Fibroblast of peridontal ligament (primary cell): ENCODE measurements at regions not wholly inside any gene's neighbourhood (a gene's known extent, or its start where the extent isn't known, plus 50 kb on each side); places are given as distances from the start of the nearest gene placed in this dataset.

Experiments used
- DNase-seq: peaks from one replicate; pipeline ENCODE4 v3.0.0-alpha.2; 2010; ENCODE audit errors: extremely low read depth

DNA sequence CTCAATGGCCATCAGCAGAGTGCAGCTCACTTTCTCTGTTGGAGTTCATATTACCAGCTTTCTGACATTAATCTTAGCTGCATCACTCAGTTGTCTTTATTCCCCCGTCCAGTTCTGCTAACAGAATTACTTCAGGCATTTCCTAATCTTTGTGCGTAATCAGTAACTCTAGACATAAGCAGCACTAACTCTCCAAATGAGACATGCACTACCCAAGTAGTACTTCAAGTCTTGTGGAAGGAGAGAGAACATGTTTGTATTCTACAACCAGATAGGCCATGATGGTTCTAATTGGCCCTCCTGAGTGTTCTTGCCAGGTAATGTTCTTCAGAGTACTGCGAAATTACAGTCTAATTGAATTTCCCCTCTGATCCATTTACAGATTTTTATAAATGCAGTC, 448.5 kb upstream of the RPS6KA3 start:
- no peak for DNase-seq

- DNase-seq: no peak
Observed at GRCh38 chrX:20712811-20713210, 446.1 kb upstream of the RPS6KA3 start.

GRCh38 chrX:20711366-20711765, 444.7 kb upstream of the RPS6KA3 start:
- DNase-seq: no peak

- no peak for DNase-seq
Observed at GRCh38 chrX:20693078-20693477, 426.4 kb upstream of the RPS6KA3 start.

DNA sequence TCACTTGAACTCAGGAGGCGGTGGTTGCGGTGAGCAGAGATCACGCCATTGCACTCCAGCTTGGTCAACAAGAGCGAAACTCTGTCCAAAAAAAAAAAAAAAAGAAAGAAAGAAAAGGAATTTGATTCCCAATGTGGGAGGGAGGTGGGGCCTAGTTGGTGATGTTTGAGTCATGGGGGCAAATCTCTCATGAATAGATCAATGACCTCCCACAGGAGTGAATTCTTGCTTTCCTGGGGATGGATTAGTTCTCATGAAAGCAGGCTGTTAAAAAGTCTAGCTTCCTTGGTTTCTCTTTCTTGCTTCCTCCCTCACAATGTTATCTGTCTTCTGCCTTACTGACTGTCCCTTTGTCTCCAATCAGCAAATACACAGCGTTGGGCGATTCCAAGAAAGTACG, 419.5 kb upstream of the RPS6KA3 start:
- no peak for DNase-seq

- no peak for DNase-seq
Observed at GRCh38 chrX:20685652-20686051, 418.9 kb upstream of the RPS6KA3 start.

DNA sequence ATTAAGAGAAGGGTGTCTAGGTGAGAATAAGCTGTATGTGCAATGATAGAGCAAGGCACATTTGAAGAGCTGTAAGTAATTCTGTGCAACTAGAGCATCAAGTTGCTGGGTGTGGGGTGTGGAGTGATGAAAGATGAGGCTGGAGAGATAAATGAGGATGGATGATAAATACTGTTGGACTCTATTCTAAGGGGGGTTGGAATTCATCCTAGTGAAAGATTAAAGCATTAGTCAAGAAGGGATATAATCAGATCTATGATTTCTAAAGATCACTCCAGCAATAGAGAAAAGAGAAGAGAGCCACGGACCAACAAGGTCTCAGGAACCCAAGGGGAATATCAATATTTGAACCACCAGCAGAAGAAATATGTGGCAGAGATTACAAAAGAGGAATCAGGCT, 415.0 kb upstream of the RPS6KA3 start:
- DNase-seq: no peak

DNA sequence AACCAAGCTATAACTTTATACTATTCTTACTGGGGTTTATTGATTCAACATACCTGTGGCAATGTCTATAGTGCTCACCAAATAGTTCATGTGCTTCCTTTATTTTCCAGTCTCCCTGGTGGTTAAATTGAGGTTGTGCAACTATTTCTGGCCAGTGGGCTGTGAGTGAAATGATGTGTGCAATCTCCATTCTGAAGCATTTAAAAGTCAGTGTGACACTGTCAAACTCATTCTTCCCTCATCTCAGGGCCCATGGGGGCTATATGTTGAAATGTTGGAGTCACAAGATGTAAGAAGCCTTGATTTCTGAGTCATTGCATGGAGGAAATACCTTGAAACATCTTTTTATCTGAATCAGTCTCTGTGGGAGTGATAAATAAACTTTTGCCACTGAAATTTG, 414.3 kb upstream of the RPS6KA3 start:
- DNase-seq: no peak

GRCh38 chrX:20672476-20672875, 405.8 kb upstream of the RPS6KA3 start:
- no peak for DNase-seq

GRCh38 chrX:20671746-20672145, 405.0 kb upstream of the RPS6KA3 start:
- peak; percentile 0 for DNase-seq

GRCh38 chrX:20670611-20671010, 403.9 kb upstream of the RPS6KA3 start:
- DNase-seq: no peak

DNA sequence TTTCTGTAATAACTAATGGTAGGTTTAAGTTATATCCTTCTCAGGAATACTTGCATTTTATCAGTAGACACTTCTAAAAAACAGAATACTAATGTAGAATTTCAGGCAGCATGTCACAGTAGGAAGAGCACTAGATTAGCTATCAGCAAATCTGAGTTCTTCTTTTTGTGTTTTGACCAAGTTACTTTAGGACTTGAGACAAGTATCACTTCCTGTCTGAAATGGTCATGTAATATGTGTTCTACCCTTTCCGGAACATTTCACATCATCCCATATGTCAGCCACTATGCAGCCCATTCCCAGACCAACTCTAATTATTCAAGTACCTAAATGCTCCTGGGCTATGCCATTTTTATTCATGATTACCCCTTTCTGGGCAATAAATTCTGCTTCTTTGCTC, 401.8 kb upstream of the RPS6KA3 start:
- no peak for DNase-seq

DNA sequence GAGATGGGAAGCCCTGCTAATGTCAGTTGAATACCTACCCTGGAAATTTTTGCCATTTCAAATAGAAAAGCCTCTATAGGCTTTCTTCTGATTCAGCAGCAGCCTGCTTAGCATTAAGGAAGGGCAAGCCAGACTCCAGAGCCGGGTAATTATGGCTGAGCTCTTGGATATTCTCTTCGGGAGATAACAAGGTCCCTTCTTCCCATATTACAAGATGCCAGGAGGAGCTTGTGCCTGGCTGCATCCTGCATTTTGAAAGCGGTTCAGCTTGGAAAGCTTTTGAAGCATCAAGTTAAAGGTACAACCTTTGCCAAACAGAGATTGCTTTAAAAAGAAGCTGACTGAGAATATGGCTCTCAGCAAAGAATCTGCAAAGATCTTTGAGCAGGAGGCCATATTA, 399.6 kb upstream of the RPS6KA3 start:
- no peak for DNase-seq

DNA sequence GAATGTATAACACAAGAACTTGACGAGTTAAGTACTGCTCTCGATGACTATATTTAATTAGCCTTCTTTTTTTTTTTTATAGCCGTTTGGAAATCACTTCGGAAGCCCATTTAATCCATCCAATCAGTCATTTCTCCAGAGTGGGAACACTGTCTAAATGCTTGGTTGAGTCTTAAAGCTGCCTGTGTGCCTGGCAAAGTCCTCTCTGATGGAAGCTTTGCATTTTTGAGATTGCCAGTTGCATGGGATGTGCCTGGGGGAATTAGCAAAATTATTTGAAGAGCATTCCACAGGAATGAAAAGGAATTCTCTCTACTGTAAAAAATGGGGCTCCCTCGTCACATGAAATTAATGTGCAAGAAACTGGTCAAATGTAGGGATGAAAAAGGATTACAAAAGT, 398.8 kb upstream of the RPS6KA3 start:
- no peak for DNase-seq

DNA sequence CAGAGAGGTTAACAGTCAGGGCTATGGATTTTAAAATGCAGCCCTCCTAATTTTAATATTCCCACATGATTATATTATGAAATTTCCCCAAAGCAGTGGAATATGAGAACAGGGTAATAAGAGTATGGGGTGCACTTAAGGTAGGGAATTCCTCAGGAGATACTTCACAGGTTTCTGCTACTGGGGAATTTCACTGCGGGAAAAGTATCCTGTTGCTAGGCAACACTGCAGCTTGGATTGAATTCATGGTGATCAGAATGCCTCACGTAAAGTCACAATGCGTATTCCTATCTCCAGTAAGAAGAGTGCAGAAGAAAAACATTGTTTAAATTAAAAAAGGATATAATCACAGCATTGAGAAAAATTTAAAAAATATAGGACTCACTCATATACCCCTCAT, 398.1 kb upstream of the RPS6KA3 start:
- DNase-seq: no peak

- DNase-seq: no peak
Observed at GRCh38 chrX:20664131-20664530, 397.4 kb upstream of the RPS6KA3 start.

DNA sequence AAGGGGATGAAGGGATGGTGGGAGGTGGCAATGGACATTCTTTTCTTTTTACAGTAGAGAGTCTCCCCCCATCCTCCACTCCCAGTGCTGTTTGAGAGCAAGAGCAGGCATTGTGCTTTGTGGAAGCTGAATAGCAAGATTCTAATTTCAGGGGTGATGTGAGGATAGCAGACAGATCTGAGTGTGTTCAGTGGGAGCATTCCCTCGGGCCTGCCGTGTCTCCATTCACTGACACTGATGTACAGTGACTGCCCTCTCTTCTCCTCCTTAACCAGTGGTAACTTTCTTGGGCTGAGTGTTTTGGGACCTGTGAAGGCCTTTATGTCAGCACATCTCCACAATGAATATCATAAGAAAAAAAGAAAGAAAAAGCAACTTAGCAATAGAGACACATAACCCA, 396.6 kb upstream of the RPS6KA3 start:
- DNase-seq: no peak

GRCh38 chrX:20656721-20657120, 390.0 kb upstream of the RPS6KA3 start:
- DNase-seq: no peak

DNA sequence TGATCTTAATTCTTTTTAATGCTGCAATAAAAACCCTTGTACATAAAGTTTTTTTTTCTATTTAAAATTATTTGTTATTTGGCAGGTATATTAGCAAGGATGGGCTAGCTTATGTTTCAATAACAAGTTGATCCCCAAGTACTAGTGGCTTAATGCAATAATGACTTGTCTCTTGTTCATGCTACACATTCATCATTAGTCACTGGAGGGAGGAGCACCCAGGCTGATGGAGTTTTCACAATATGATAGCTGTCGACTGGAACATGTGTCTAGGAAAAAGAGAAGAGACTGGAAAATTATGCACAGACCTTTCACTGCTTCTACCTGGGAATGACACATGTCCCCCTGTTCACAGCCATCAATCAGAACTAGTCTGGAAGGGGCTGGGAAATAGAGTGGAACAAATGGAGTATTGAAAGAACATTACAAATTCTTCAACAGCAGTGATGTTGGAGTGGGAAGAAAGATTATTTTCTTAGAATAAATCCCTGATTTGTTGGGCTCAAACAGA, 387.9 kb upstream of the RPS6KA3 start:
- no peak for DNase-seq

GRCh38 chrX:20653070-20653469, 386.4 kb upstream of the RPS6KA3 start:
- DNase-seq: no peak

DNA sequence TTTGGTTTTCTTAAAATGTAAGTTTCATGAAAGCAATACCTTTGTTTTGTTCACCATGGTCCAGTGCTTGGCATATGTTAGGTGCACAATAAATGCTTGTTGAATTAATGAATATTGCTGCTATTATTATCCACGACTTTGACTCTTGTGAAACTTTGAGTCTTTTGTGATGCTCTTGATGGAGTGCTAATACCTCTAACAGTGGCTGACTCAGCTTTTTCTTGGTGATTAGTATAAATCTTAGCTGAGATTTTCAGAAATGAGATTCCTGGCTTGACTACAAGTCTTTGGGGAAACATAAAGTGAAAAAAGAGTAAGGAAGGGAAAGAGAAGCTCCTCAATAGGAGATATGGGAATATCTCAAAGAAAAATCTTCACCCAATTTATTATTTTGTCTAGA, 375.2 kb upstream of the RPS6KA3 start:
- no peak for DNase-seq

DNA sequence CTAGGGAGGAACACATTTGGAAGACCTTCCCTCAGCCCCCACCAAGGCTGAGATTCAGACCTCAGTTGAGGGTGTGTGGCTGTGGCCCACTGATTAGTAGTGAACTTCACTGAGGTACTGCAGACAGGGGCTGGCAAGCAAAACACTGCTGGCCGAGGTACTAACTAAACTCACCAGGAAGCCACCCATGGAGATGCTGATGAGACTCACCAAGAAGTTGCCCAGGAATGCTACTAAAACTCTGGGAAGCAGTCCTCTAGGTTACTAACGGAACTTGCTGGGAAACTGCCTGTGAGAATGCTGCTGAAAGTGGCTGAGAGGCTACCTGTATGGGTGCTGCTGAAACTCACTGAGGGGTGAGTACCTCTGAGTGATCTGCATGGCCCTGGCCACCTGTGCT, 372.4 kb upstream of the RPS6KA3 start:
- DNase-seq: no peak

GRCh38 chrX:20637351-20637750, 370.6 kb upstream of the RPS6KA3 start:
- DNase-seq: no peak

DNA sequence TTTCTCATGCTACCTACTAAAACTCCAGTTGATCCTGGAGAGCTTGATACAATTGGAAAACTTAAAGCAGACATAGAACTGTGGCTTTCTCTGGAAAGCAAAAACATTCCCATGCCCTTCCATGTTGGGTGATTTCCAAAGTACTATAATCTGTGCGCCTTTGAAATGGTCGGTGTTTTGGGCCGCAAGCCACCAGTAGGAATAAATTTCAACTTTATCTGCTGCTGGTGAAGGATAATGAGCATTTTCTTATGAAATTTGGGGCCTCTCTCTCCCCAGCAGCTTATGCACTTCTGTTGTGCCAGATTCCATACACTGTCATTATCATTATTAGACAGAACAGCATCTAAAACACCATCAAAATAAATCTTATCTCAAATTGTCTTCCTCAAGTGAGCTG, 366.7 kb upstream of the RPS6KA3 start:
- no peak for DNase-seq

DNA sequence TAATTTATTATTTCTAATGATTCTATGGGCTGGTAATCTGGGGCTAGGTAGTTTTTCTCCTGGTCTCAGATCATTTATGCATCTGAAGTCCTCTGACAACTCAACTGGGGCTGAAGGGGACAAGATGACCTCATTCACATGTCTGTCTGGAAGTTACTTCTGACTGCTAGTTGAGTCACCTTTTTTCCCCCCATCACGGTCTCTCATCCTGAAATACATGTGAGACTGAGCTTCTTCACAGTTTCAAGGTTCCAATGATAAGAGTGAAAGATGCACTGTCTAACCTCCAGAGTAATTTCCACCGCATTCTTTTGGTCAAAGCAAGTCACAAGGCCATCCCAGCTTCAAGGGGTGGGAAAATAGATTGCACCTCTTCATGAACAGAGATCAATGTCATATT, 356.7 kb upstream of the RPS6KA3 start:
- DNase-seq: no peak
